ENCODE measurements at regions not wholly inside any gene's neighbourhood (a gene's known extent, or its start where the extent isn't known, plus 50 kb on each side); places are given as distances from the start of the nearest gene placed in this dataset.

DNA sequence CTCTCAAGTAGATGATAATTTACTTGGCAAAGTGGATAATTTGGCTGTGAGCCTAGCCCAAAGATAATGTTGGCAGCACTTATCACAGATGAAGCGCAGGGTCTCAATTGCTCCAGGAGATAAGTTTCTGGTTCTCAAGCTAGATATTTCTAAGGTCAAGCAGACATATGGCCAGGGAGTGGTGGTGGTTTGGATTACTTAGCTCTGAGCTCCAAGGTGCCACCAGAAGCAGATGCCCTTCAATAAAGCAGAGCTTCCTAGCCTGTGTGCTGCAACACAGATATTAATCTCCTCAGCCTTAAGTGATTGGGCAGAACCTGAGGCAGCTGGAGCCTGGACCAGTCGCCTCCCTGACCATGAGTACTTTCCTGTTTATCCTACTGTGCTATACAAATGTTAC lies 79.2 kb upstream of the NALF2 start:
- no CpG with 5 or more reads among the region's 2 CpGs for WGBS (ENCODE audit: extremely low coverage, insufficient read length, low lambda C conversion rate)
- H4K8ac ChIP-seq (replicated peaks; ENCODE audit: insufficient read length, low read depth, low read length), result no peak overlapping the region
- no peak overlapping the region for H3K27ac ChIP-seq (ENCODE audit: insufficient read length, low read depth, low read length)
- no peak overlapping the region for H3K14ac ChIP-seq (ENCODE audit: insufficient read depth, low read length)
- H2BK15ac ChIP-seq (ENCODE audit: low read depth, low read length), result no peak overlapping the region
- H3K18ac ChIP-seq (ENCODE audit: insufficient read length, low read depth, low read length), result no peak overlapping the region
- H3K4me1 Mint-ChIP-seq, result peaks cover 9 to 10% of the 10 kb centered on the region in 2 experiments
- H3K79me2 ChIP-seq (ENCODE audit: insufficient read depth, low read length), result no peaks in the 10 kb centered on the region
- H3K56ac ChIP-seq (ENCODE audit: insufficient read length, low read depth, low read length), result no peak overlapping the region
- no peaks in the 10 kb centered on the region for H3K79me1 ChIP-seq (ENCODE audit: insufficient read depth, low read depth, low read length, poor library complexity, severe bottlenecking)
- H3K4me2 ChIP-seq (ENCODE audit: insufficient read depth, insufficient read length, low read length), result no peak overlapping the region
- no peak overlapping the region for H3K23ac ChIP-seq (ENCODE audit: insufficient read length, low read depth, low read length)
- no peak overlapping the region for H4K91ac ChIP-seq (ENCODE audit: insufficient read length, low read depth, low read length)
- no peak for DNase-seq
- H2AK5ac ChIP-seq (ENCODE audit: insufficient read length, low read length), result no peak overlapping the region
- H3K9me3 ChIP-seq (ENCODE audit: control insufficient read depth, low read depth, low read length), result peaks cover 48% of the 10 kb centered on the region
- peaks cover 8% of the 10 kb centered on the region for H3K27me3 Mint-ChIP-seq (ENCODE audit: low read depth)
- H3K9me3 Mint-ChIP-seq, result peaks cover 60 to 62% of the 10 kb centered on the region in 2 experiments
- H2AFZ ChIP-seq (ENCODE audit: low read length), result no peak overlapping the region
- H2BK120ac ChIP-seq (ENCODE audit: low read depth, low read length, poor library complexity, severe bottlenecking), result no peak overlapping the region
- no peak overlapping the region for H3K9ac ChIP-seq (ENCODE audit: extremely low read depth, insufficient read length, low read length)
- no peaks in the 10 kb centered on the region; the same call in 1 of the 2 replicates for H3K27me3 ChIP-seq (ENCODE audit: insufficient read depth, low read length)
- no peak overlapping the region for H4K5ac ChIP-seq (ENCODE audit: insufficient read length, low read depth, low read length)
- no peak overlapping the region for H3T11ph ChIP-seq (ENCODE audit: low read length)
- H3K4ac ChIP-seq (ENCODE audit: low read depth, low read length), result no peak overlapping the region
- H3K4me3 Mint-ChIP-seq, result no peak overlapping the region
- peaks cover 5 to 7% (median 5%) of the 10 kb centered on the region in 3 experiments; a peak in 4 of 7 replicates for H3K36me3 Mint-ChIP-seq (ENCODE audit: insufficient read depth in 1 of 3, low read depth in 3 of 3)
- no peak overlapping the region for H2BK5ac ChIP-seq (ENCODE audit: insufficient read length, low read length)
- H4K20me1 ChIP-seq (ENCODE audit: control insufficient read depth, insufficient read depth, insufficient read length), result no peaks in the 10 kb centered on the region
- no peak overlapping the region for H2BK20ac ChIP-seq (ENCODE audit: low read depth, low read length, poor library complexity, severe bottlenecking)
- TF ChIP-seq, protein P1, sequence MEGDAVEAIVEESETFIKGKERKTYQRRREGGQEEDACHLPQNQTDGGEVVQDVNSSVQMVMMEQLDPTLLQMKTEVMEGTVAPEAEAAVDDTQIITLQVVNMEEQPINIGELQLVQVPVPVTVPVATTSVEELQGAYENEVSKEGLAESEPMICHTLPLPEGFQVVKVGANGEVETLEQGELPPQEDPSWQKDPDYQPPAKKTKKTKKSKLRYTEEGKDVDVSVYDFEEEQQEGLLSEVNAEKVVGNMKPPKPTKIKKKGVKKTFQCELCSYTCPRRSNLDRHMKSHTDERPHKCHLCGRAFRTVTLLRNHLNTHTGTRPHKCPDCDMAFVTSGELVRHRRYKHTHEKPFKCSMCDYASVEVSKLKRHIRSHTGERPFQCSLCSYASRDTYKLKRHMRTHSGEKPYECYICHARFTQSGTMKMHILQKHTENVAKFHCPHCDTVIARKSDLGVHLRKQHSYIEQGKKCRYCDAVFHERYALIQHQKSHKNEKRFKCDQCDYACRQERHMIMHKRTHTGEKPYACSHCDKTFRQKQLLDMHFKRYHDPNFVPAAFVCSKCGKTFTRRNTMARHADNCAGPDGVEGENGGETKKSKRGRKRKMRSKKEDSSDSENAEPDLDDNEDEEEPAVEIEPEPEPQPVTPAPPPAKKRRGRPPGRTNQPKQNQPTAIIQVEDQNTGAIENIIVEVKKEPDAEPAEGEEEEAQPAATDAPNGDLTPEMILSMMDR (conservative IDR thresholded peaks at IDR 0.05), result no peak
- no peaks in the 10 kb centered on the region for H3K23me2 ChIP-seq (ENCODE audit: insufficient read length, low read depth, low read length, poor library complexity, severe bottlenecking)
- H2BK12ac ChIP-seq (ENCODE audit: insufficient read length, low read depth, low read length), result no peak overlapping the region
- no peaks in the 10 kb centered on the region for H3K4me1 ChIP-seq (ENCODE audit: insufficient read depth, low read length)
- no peak overlapping the region for H3K27ac Mint-ChIP-seq
